OCI-LY7 (cell line): ENCODE measurements at regions not wholly inside any gene's neighbourhood (a gene's known extent, or its start where the extent isn't known, plus 50 kb on each side); places are given as distances from the start of the nearest gene placed in this dataset.

Experiments
- EZH2phosphoT487 ChIP-seq: fragments of 200-600 bp; sonication (generic); IDR thresholded peaks from 2 replicates; pipeline ENCODE4 v1.6.1; 2018; ENCODE audit warnings: low read depth, borderline replicate concordance, mild to moderate bottlenecking, mixed run types, antibody characterized with exemption, low read length, moderate library complexity, mixed read lengths
- TF ChIP-seq, protein P1 (sequence below): fragments of 200-600 bp; sonication (generic); conservative IDR thresholded peaks from 2 replicates; pipeline ENCODE4 v1.5.1; 2014; ENCODE audit warnings: mild to moderate bottlenecking, antibody characterized with exemption, low read length, moderate library complexity, mixed read lengths

DNA sequence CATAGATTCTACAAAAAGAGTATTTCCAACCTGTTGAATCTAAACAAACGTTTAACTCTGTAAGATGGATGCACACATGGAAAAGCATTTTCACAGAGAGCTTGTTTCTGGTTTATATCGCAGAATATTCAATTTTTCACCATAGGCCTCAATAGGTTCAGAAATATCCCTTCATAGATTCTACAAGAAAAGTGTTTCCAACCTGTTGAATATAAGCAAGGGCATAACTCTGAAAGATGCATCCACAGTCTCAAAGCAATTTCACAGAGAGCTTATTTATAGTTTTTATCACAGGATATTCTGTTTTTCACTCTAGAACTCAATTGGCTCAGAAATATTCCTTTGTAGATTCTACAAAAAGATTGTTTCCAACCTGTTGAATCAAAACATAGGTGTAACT is 1483.6 kb downstream of the UQCRFS1 start:
- TF ChIP-seq, protein P1, sequence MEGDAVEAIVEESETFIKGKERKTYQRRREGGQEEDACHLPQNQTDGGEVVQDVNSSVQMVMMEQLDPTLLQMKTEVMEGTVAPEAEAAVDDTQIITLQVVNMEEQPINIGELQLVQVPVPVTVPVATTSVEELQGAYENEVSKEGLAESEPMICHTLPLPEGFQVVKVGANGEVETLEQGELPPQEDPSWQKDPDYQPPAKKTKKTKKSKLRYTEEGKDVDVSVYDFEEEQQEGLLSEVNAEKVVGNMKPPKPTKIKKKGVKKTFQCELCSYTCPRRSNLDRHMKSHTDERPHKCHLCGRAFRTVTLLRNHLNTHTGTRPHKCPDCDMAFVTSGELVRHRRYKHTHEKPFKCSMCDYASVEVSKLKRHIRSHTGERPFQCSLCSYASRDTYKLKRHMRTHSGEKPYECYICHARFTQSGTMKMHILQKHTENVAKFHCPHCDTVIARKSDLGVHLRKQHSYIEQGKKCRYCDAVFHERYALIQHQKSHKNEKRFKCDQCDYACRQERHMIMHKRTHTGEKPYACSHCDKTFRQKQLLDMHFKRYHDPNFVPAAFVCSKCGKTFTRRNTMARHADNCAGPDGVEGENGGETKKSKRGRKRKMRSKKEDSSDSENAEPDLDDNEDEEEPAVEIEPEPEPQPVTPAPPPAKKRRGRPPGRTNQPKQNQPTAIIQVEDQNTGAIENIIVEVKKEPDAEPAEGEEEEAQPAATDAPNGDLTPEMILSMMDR = no peak
- no peak for TF ChIP-seq EZH2phosphoT487
